ENCODE measurements at regions not wholly inside any gene's neighbourhood (a gene's known extent, or its start where the extent isn't known, plus 50 kb on each side); places are given as distances from the start of the nearest gene placed in this dataset.

DNA sequence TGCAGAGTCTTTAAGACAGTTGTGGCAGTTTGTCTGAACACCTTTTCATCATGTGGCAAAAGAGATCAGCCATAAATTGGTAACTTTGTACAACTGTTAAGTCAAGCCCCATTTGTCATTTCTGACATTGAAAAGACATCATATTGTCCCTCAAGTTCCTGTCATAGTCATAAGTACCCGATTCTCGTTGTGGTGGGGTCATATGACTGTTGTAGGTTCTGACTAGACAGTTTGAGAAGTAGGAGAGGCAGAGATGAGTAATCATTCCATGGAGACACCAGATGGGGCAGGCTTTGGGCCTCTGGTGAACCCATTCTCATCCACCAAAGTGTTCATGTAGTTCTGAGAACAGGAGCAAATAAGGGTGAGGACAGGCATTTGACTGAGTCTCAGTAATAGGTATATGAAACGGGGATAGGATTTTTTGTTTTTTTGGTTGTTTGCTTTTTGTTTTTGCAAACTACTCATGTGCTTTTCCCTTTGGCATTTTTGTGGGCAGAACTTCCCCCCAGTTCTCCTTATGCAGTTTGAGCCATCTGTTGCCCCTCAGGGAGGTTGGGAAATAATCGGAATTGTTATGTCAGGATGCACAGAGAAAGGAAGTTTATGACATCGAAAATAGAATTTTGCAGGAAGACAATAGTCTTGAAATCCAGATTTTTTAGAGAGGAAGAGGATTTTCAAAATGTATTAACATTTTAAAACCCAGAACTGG, 86.9 kb upstream of the KCNE2 start:
- Histone ChIP-seq H3K36me3 (no peaks in the 10 kb centered on the region), H3K4me1 (replicated peaks) (no peaks in the 10 kb centered on the region), H3K27me3 (replicated peaks; ENCODE audit: insufficient read depth) (no peaks in the 10 kb centered on the region), H3K4me3 (no peak overlapping the region), H3K27ac (no peak overlapping the region), H3K9me3 (no peaks in the 10 kb centered on the region)
- intact Hi-C loops (cut with DNase I): no loop called here
- WGBS: 85% methylated on average over 5 of the region's 5 CpGs
- no peak for DNase-seq (ENCODE audit: low spot score)
- TF ChIP-seq POLR2A (IDR thresholded peaks at IDR 0.05) (no peak), POLR2AphosphoS5 (IDR thresholded peaks at IDR 0.05) (no peak)
- TF ChIP-seq, protein P1, sequence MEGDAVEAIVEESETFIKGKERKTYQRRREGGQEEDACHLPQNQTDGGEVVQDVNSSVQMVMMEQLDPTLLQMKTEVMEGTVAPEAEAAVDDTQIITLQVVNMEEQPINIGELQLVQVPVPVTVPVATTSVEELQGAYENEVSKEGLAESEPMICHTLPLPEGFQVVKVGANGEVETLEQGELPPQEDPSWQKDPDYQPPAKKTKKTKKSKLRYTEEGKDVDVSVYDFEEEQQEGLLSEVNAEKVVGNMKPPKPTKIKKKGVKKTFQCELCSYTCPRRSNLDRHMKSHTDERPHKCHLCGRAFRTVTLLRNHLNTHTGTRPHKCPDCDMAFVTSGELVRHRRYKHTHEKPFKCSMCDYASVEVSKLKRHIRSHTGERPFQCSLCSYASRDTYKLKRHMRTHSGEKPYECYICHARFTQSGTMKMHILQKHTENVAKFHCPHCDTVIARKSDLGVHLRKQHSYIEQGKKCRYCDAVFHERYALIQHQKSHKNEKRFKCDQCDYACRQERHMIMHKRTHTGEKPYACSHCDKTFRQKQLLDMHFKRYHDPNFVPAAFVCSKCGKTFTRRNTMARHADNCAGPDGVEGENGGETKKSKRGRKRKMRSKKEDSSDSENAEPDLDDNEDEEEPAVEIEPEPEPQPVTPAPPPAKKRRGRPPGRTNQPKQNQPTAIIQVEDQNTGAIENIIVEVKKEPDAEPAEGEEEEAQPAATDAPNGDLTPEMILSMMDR (IDR thresholded peaks at IDR 0.05): no peak

DNA sequence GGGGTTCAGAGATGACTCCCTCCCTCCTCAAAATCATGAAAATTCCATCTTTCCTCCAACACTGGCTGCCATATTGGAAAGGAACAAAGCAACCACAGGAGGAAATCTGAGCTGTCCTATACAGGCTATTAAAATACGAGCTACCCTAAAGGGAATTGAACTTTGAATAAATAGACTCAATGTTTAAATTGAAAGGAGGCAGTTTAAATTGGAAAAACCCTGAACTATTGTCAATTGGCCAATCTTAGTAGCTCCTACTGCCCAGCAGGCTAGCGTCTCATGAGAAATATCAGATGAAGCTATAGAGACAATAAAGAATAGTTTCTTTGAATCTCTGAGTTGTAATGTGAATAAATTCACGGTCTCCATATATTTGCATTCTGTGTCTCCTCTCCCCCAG, 85.4 kb upstream of the KCNE2 start:
- intact Hi-C loops (cut with DNase I): no loop called here
- no peaks in the 10 kb centered on the region for H3K27me3 ChIP-seq (replicated peaks; ENCODE audit: insufficient read depth)
- no peak for DNase-seq (ENCODE audit: low spot score)
- TF ChIP-seq POLR2A (IDR thresholded peaks at IDR 0.05) (no peak), POLR2AphosphoS5 (IDR thresholded peaks at IDR 0.05) (no peak)
- TF ChIP-seq, protein P1 (IDR thresholded peaks at IDR 0.05): no peak
- H3K4me1 ChIP-seq (replicated peaks): no peaks in the 10 kb centered on the region
- no peaks in the 10 kb centered on the region for H3K36me3 ChIP-seq
- H3K27ac ChIP-seq: no peak overlapping the region
- 82% methylated on average over 3 of the region's 3 CpGs for WGBS
- no peaks in the 10 kb centered on the region for H3K9me3 ChIP-seq
- no peak overlapping the region for H3K4me3 ChIP-seq

- 82% methylated on average over 6 of the region's 6 CpGs for WGBS
- no peak for DNase-seq (ENCODE audit: low spot score)
- Histone ChIP-seq H3K36me3 (no peaks in the 10 kb centered on the region), H3K27ac (no peak overlapping the region), H3K27me3 (replicated peaks; ENCODE audit: insufficient read depth) (no peaks in the 10 kb centered on the region), H3K4me1 (replicated peaks) (no peaks in the 10 kb centered on the region), H3K9me3 (no peaks in the 10 kb centered on the region), H3K4me3 (no peak overlapping the region)
- intact Hi-C loops (cut with DNase I): no loop called here
- TF ChIP-seq POLR2A (IDR thresholded peaks at IDR 0.05): no peak
- no peak for TF ChIP-seq POLR2AphosphoS5 (IDR thresholded peaks at IDR 0.05)
- TF ChIP-seq, protein P1 (IDR thresholded peaks at IDR 0.05): no peak
These were observed 84.5 kb upstream of the KCNE2 start for GRCh38 chr21:34279285-34279684.

GRCh38 chr21:34279883-34280282, 83.9 kb upstream of the KCNE2 start:
- H3K27ac ChIP-seq: no peak overlapping the region
- H3K4me3 ChIP-seq: no peak overlapping the region
- WGBS: 47% methylated on average over 3 of the region's 3 CpGs
- no peaks in the 10 kb centered on the region for H3K36me3 ChIP-seq
- H3K9me3 ChIP-seq: no peaks in the 10 kb centered on the region
- no peak for DNase-seq (ENCODE audit: low spot score)
- H3K4me1 ChIP-seq (replicated peaks): no peaks in the 10 kb centered on the region
- intact Hi-C loops (cut with DNase I): no loop called here
- TF ChIP-seq POLR2AphosphoS5 (IDR thresholded peaks at IDR 0.05): no peak
- TF ChIP-seq, protein P1 (IDR thresholded peaks at IDR 0.05): no peak
- no peak for TF ChIP-seq POLR2A (IDR thresholded peaks at IDR 0.05)
- no peaks in the 10 kb centered on the region for H3K27me3 ChIP-seq (replicated peaks; ENCODE audit: insufficient read depth)

GRCh38 chr21:34280389-34280795, 83.4 kb upstream of the KCNE2 start:
- no peak for DNase-seq (ENCODE audit: low spot score)
- H3K4me1 ChIP-seq (replicated peaks): no peaks in the 10 kb centered on the region
- 23% methylated on average over 6 of the region's 6 CpGs for WGBS
- H3K9me3 ChIP-seq: no peaks in the 10 kb centered on the region
- intact Hi-C loops (cut with DNase I): no loop called here
- H3K36me3 ChIP-seq: no peaks in the 10 kb centered on the region
- no peak overlapping the region for H3K4me3 ChIP-seq
- TF ChIP-seq POLR2A (IDR thresholded peaks at IDR 0.05): no peak
- TF ChIP-seq POLR2AphosphoS5 (IDR thresholded peaks at IDR 0.05): no peak
- TF ChIP-seq, protein P1 (IDR thresholded peaks at IDR 0.05): no peak
- no peaks in the 10 kb centered on the region for H3K27me3 ChIP-seq (replicated peaks; ENCODE audit: insufficient read depth)
- H3K27ac ChIP-seq: no peak overlapping the region

All from prostate gland (tissue), 2 donors.